SHP77 treated with DMSO at 0.1 percent for 48 hours (cell line): ENCODE measurements at regions not wholly inside any gene's neighbourhood (a gene's known extent, or its start where the extent isn't known, plus 50 kb on each side); places are given as distances from the start of the nearest gene placed in this dataset.
"Not testable (repeated sequence)": the region's sequence is repeated elsewhere in the genome, so short reads cannot be mapped to it uniquely, and the experiment has no call there.

Source experiments
- DNase-seq: peaks from one replicate; lab custom pipeline; 2025; lab: John Stamatoyannopoulos, UW

- DNase-seq, result no peak
Observed at GRCh38 chr7:68243128-68243527, 1246.5 kb downstream of the TYW1 start.

GRCh38 chr7:68244389-68244788, 1247.8 kb downstream of the TYW1 start:
- DNase-seq, result no peak

- DNase-seq, result no peak
Observed at GRCh38 chr7:68245688-68246087, 1249.1 kb downstream of the TYW1 start.

GRCh38 chr7:68246189-68246633, 1249.6 kb downstream of the TYW1 start:
- no peak for DNase-seq

- no peak for DNase-seq
Observed at GRCh38 chr7:68247126-68247525, 1250.5 kb downstream of the TYW1 start.

- no peak for DNase-seq
Observed at GRCh38 chr7:68247571-68247970, 1250.9 kb downstream of the TYW1 start.

GRCh38 chr7:68248973-68249372, 1252.3 kb downstream of the TYW1 start:
- no peak for DNase-seq

GRCh38 chr7:68249611-68250010, 1253.0 kb downstream of the TYW1 start:
- no peak for DNase-seq

GRCh38 chr7:68250143-68250542, 1253.5 kb downstream of the TYW1 start:
- DNase-seq, result no peak

GRCh38 chr7:68254815-68255214, 1258.2 kb downstream of the TYW1 start:
- DNase-seq, result not testable (repeated sequence)

- DNase-seq, result no peak
Observed at GRCh38 chr7:68256295-68256694, 1259.7 kb downstream of the TYW1 start.

- DNase-seq, result no peak
Observed at GRCh38 chr7:68258609-68259008, 1262.0 kb downstream of the TYW1 start.

GRCh38 chr7:68265258-68265657, 1268.6 kb downstream of the TYW1 start:
- no peak for DNase-seq

- no peak for DNase-seq
Observed at GRCh38 chr7:68266004-68266579, 1269.5 kb downstream of the TYW1 start.

- no peak for DNase-seq
Observed at GRCh38 chr7:68267486-68267885, 1270.9 kb downstream of the TYW1 start.

- no peak for DNase-seq
Observed at GRCh38 chr7:68269405-68269804, 1272.8 kb downstream of the TYW1 start.

- no peak for DNase-seq
Observed at GRCh38 chr7:68272507-68272906, 1275.9 kb downstream of the TYW1 start.

- DNase-seq, result no peak
Observed at GRCh38 chr7:68276725-68277124, 1280.1 kb downstream of the TYW1 start.

GRCh38 chr7:68279827-68280400, 1283.3 kb downstream of the TYW1 start:
- no peak for DNase-seq

- DNase-seq, result no peak
Observed at GRCh38 chr7:68280931-68281330, 1284.3 kb downstream of the TYW1 start.

GRCh38 chr7:68288144-68288593, 1291.5 kb downstream of the TYW1 start:
- DNase-seq, result no peak

- no peak for DNase-seq
Observed at GRCh38 chr7:68291710-68292109, 1295.1 kb downstream of the TYW1 start.

GRCh38 chr7:68295386-68295785, 1298.8 kb downstream of the TYW1 start:
- no peak for DNase-seq

GRCh38 chr7:68304536-68304935, 1293.7 kb upstream of the AUTS2 start:
- DNase-seq, result no peak
